ENCODE measurements at regions not wholly inside any gene's neighbourhood (a gene's known extent, or its start where the extent isn't known, plus 50 kb on each side); places are given as distances from the start of the nearest gene placed in this dataset.
"Not testable (repeated sequence)": the region's sequence is repeated elsewhere in the genome, so short reads cannot be mapped to it uniquely, and the experiment has no call there.

GRCh38 chr2:147000151-147000550 is 844.7 kb upstream of the ACVR2A start:
- DNase-seq (ENCODE audit: extremely low read depth, low read depth) = not testable (repeated sequence)

GRCh38 chr2:146997945-146998344 is 846.9 kb upstream of the ACVR2A start:
- DNase-seq (ENCODE audit: extremely low read depth, low read depth) = no peak

- no peak for DNase-seq (ENCODE audit: extremely low read depth, low read depth)
Measured at GRCh38 chr2:146997488-146997887, 847.3 kb upstream of the ACVR2A start.

- no peak for DNase-seq (ENCODE audit: extremely low read depth, low read depth)
Measured at GRCh38 chr2:146994246-146994645, 850.6 kb upstream of the ACVR2A start.

- DNase-seq (ENCODE audit: extremely low read depth, low read depth) = no peak
Measured at GRCh38 chr2:146992466-146992865, 852.4 kb upstream of the ACVR2A start.

GRCh38 chr2:146992057-146992456 is 852.8 kb upstream of the ACVR2A start:
- no peak for DNase-seq (ENCODE audit: extremely low read depth, low read depth)

GRCh38 chr2:146990311-146991054 is 854.3 kb upstream of the ACVR2A start:
- peak; percentile 32 for DNase-seq (ENCODE audit: extremely low read depth, low read depth)

GRCh38 chr2:146989741-146990140 is 855.1 kb upstream of the ACVR2A start:
- DNase-seq (ENCODE audit: extremely low read depth, low read depth) = peak; percentile 4

- DNase-seq (ENCODE audit: extremely low read depth, low read depth) = no peak
Measured at GRCh38 chr2:146987996-146988395, 856.8 kb upstream of the ACVR2A start.

- no peak for DNase-seq (ENCODE audit: extremely low read depth, low read depth)
Measured at GRCh38 chr2:146986161-146986560, 858.7 kb upstream of the ACVR2A start.

- no peak for DNase-seq (ENCODE audit: extremely low read depth, low read depth)
Measured at GRCh38 chr2:146985753-146986152, 859.1 kb upstream of the ACVR2A start.

- DNase-seq (ENCODE audit: extremely low read depth, low read depth) = no peak
Measured at GRCh38 chr2:146984014-146984413, 860.8 kb upstream of the ACVR2A start.

- DNase-seq (ENCODE audit: extremely low read depth, low read depth) = no peak
Measured at GRCh38 chr2:146982393-146982846, 862.4 kb upstream of the ACVR2A start.

GRCh38 chr2:146981921-146982320 is 862.9 kb upstream of the ACVR2A start:
- no peak for DNase-seq (ENCODE audit: extremely low read depth, low read depth)

GRCh38 chr2:146979746-146980145 is 865.1 kb upstream of the ACVR2A start:
- no peak for DNase-seq (ENCODE audit: extremely low read depth, low read depth)

- DNase-seq (ENCODE audit: extremely low read depth, low read depth) = no peak
Measured at GRCh38 chr2:146978577-146979555, 866.0 kb upstream of the ACVR2A start.

GRCh38 chr2:146970981-146971380 is 873.8 kb upstream of the ACVR2A start:
- not testable (repeated sequence) for DNase-seq (ENCODE audit: extremely low read depth, low read depth)

GRCh38 chr2:146969703-146970102 is 875.1 kb upstream of the ACVR2A start:
- not testable (repeated sequence) for DNase-seq (ENCODE audit: extremely low read depth, low read depth)

GRCh38 chr2:146964494-146964893 is 880.3 kb upstream of the ACVR2A start:
- no peak for DNase-seq (ENCODE audit: extremely low read depth, low read depth)

- DNase-seq (ENCODE audit: extremely low read depth, low read depth) = no peak
Measured at GRCh38 chr2:146954544-146954943, 890.3 kb upstream of the ACVR2A start.

GRCh38 chr2:146952696-146953095 is 892.1 kb upstream of the ACVR2A start:
- no peak for DNase-seq (ENCODE audit: extremely low read depth, low read depth)

- DNase-seq (ENCODE audit: extremely low read depth, low read depth) = no peak
Measured at GRCh38 chr2:146950911-146951310, 893.9 kb upstream of the ACVR2A start.

Data from NCI-H460 (cell line).